Loucy (cell line): ENCODE measurements at regions not wholly inside any gene's neighbourhood (a gene's known extent, or its start where the extent isn't known, plus 50 kb on each side); places are given as distances from the start of the nearest gene placed in this dataset.

Experiments
- CTCF ChIP-seq: fragments of 200-600 bp; sonication (generic); conservative IDR thresholded peaks from 2 replicates; pipeline ENCODE4 v1.5.1; 2014; ENCODE audit warnings: mild to moderate bottlenecking, antibody characterized with exemption, low read length
- EZH2phosphoT487 ChIP-seq: fragments of 200-600 bp; IDR thresholded peaks from 2 replicates; pipeline ENCODE4 v1.6.1; 2018; ENCODE audit warnings: antibody characterized with exemption, mild to moderate bottlenecking, moderate library complexity, borderline replicate concordance

GRCh38 chr14:56065621-56066290 is 52.5 kb upstream of the PELI2 start:
- TF ChIP-seq CTCF (no peak), EZH2phosphoT487 (no peak)
